ENCODE measurements at regions not wholly inside any gene's neighbourhood (a gene's known extent, or its start where the extent isn't known, plus 50 kb on each side); places are given as distances from the start of the nearest gene placed in this dataset.

GRCh38 chr14:66404051-66404545 is 82.1 kb upstream of the CCDC196 start:
- TF ChIP-seq, protein P1, sequence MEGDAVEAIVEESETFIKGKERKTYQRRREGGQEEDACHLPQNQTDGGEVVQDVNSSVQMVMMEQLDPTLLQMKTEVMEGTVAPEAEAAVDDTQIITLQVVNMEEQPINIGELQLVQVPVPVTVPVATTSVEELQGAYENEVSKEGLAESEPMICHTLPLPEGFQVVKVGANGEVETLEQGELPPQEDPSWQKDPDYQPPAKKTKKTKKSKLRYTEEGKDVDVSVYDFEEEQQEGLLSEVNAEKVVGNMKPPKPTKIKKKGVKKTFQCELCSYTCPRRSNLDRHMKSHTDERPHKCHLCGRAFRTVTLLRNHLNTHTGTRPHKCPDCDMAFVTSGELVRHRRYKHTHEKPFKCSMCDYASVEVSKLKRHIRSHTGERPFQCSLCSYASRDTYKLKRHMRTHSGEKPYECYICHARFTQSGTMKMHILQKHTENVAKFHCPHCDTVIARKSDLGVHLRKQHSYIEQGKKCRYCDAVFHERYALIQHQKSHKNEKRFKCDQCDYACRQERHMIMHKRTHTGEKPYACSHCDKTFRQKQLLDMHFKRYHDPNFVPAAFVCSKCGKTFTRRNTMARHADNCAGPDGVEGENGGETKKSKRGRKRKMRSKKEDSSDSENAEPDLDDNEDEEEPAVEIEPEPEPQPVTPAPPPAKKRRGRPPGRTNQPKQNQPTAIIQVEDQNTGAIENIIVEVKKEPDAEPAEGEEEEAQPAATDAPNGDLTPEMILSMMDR (IDR thresholded peaks at IDR 0.05) = no peak
- no peak for TF ChIP-seq POLR2A (IDR thresholded peaks at IDR 0.05)

Data from Peyer's patch (tissue), 4 donors.